B cell (primary cell): ENCODE measurements at regions not wholly inside any gene's neighbourhood (a gene's known extent, or its start where the extent isn't known, plus 50 kb on each side); places are given as distances from the start of the nearest gene placed in this dataset.
"Not testable (repeated sequence)": the region's sequence is repeated elsewhere in the genome, so short reads cannot be mapped to it uniquely, and the experiment has no call there.

ENCODE experiments used
- ATAC-seq: fragments of 200-7000 bp; cut with Tn5 transposase; one replicate; pipeline ENCODE4 v1.10.0; 2021; ENCODE audit warnings: low read depth, mild to moderate bottlenecking, moderate number of reproducible peaks, moderate library complexity
- CTCF ChIA-PET: fragments of 350-600 bp; sonication (Branson Sonifier 250); formaldehyde crosslinking; loops from one replicate; lab custom pipeline; 2021; ENCODE audit warnings: antibody characterized with exemption, inconsistent platforms; lab: Charles Lee
- POLR2A ChIA-PET: fragments of 350-600 bp; sonication (Branson Sonifier 250); formaldehyde crosslinking; loops from one replicate; lab custom pipeline; 2021; ENCODE audit warnings: antibody characterized with exemption; lab: Charles Lee
- DNase-seq: peaks from one replicate; pipeline ENCODE4 v3.0.0; 2013
- H2AFZ ChIP-seq: 2 replicates; pipeline ENCODE4 v1.6.1; 2012; ENCODE audit warnings: mild to moderate bottlenecking, low read depth, low read length; ENCODE audit not compliant: insufficient read depth, poor library complexity, severe bottlenecking
- H3K27ac ChIP-seq, 2 donors: 1 replicate in 1 of 2; 2 replicates in 1 of 2; pipeline ENCODE4 v1.5.1; 2012 to 2013; ENCODE audit warnings: low read length in 2 of 2, mild to moderate bottlenecking in 2 of 2, moderate library complexity in 1 of 2
- H3K27me3 ChIP-seq, 4 experiments: fragments of 200-600 bp in 1 of 4; sonication (generic) in 1 of 4; replicated peaks in 1 of 4; 1 replicate in 2 of 4; 2 replicates in 2 of 4; pipeline versions ENCODE4 v1.6.1 to v1.7.0; 2013 to 2016; ENCODE audit warnings: low read length in 3 of 4, mild to moderate bottlenecking in 2 of 4, mixed read lengths in 1 of 4, moderate library complexity in 1 of 4; ENCODE audit not compliant: insufficient read depth in 4 of 4, control insufficient read depth in 3 of 4; ENCODE audit errors: control extremely low read depth in 1 of 4
- H3K36me3 ChIP-seq, 2 experiments: replicated peaks in 1 of 2; 1 replicate in 1 of 2; 2 replicates in 1 of 2; pipeline versions ENCODE4 v1.6.1 to v1.7.1; 2013; ENCODE audit warnings: low read length in 1 of 2; ENCODE audit not compliant: insufficient read depth in 2 of 2, control insufficient read depth in 1 of 2; ENCODE audit errors: control extremely low read depth in 1 of 2, extremely low read depth in 1 of 2
- H3K4me1 ChIP-seq, 2 donors: fragments of 200-600 bp in 1 of 2; sonication (generic) in 1 of 2; 1 replicate in 1 of 2; 2 replicates in 1 of 2; pipeline versions ENCODE4 v1.5.1 to v1.6.1; 2013 to 2017; ENCODE audit warnings: low read length in 2 of 2; ENCODE audit not compliant: control insufficient read depth in 2 of 2, insufficient read depth in 2 of 2
- H3K4me2 ChIP-seq: replicated peaks from 2 replicates; pipeline ENCODE3; 2012; ENCODE audit warnings: mild to moderate bottlenecking, low read depth, low read length; ENCODE audit not compliant: poor library complexity, severe bottlenecking
- H3K4me3 ChIP-seq, 5 experiments: fragments of 200-600 bp in 1 of 5; sonication (generic) in 1 of 5; 1 replicate in 3 of 5; 2 replicates in 2 of 5; pipeline versions ENCODE4 v1.5.1 to v1.7.0; 2011 to 2016; ENCODE audit warnings: low read length in 4 of 5, mild to moderate bottlenecking in 4 of 5, low read depth in 2 of 5, control low read depth in 1 of 5, moderate library complexity in 1 of 5; ENCODE audit not compliant: insufficient read depth in 1 of 5; ENCODE audit errors: control extremely low read depth in 1 of 5, extremely low read depth in 1 of 5
- H3K79me2 ChIP-seq: fragments of 200-600 bp; sonication (generic); one replicate; pipeline ENCODE4 v1.6.0; 2016; ENCODE audit warnings: low read length; ENCODE audit not compliant: control insufficient read depth, insufficient read depth
- H3K9ac ChIP-seq: fragments of 200-600 bp; sonication (generic); 2 replicates; pipeline ENCODE4 v1.6.1; 2017; ENCODE audit warnings: mild to moderate bottlenecking, low read length, moderate library complexity
- H3K9me3 ChIP-seq, 3 donors: one replicate each; pipeline versions ENCODE4 v1.6.1 to v1.7.1; 2013; ENCODE audit warnings: low read length in 2 of 3; ENCODE audit not compliant: control insufficient read depth in 2 of 3, insufficient read depth in 1 of 3; ENCODE audit errors: control extremely low read depth in 1 of 3
- H4K20me1 ChIP-seq: 2 replicates; pipeline ENCODE4 v1.6.0; 2012; ENCODE audit warnings: mild to moderate bottlenecking, low read length; ENCODE audit not compliant: insufficient read depth, control insufficient read depth, poor library complexity, severe bottlenecking
- H3K27ac Mint-ChIP-seq: one replicate; pipeline ENCODE4 v1.8.0; 2021; ENCODE audit warnings: mixed read lengths
- H3K27me3 Mint-ChIP-seq: one replicate; pipeline ENCODE4 v1.8.0; 2021; ENCODE audit warnings: mixed read lengths
- H3K4me1 Mint-ChIP-seq: one replicate; pipeline ENCODE4 v1.8.0; 2021; ENCODE audit warnings: mixed read lengths
- H3K4me3 Mint-ChIP-seq: one replicate; pipeline ENCODE4 v1.8.0; 2021; ENCODE audit warnings: mixed read lengths
- H3K9me3 Mint-ChIP-seq: one replicate; pipeline ENCODE4 v1.8.0; 2022; ENCODE audit warnings: mixed read lengths; ENCODE audit not compliant: insufficient read depth
- EZH2 ChIP-seq: IDR thresholded peaks from 2 replicates; pipeline ENCODE4 v1.6.1; 2012; ENCODE audit warnings: borderline replicate concordance, low read depth, mild to moderate bottlenecking, moderate library complexity, low read length; ENCODE audit not compliant: insufficient read depth, poor library complexity, severe bottlenecking
- WGBS: methylation state at CpG from one replicate; pipeline ENCODE4 v1.1.5; 2013; ENCODE audit warnings: missing lambda C conversion rate; ENCODE audit not compliant: insufficient coverage; 5-methylcytosine and 5-hydroxymethylcytosine counted together
- intact Hi-C: fragments of 100-400 bp; cut with micrococcal nuclease; formaldehyde crosslinking; loops from one replicate; pipeline ENCODE4 v1.10.0; 2022
- TF ChIP-seq, protein P1 (sequence below): fragments of 200-600 bp; IDR thresholded peaks from one replicate; pipeline ENCODE4 v1.8.0; 2022; ENCODE audit warnings: antibody characterized with exemption, mild to moderate bottlenecking

DNA sequence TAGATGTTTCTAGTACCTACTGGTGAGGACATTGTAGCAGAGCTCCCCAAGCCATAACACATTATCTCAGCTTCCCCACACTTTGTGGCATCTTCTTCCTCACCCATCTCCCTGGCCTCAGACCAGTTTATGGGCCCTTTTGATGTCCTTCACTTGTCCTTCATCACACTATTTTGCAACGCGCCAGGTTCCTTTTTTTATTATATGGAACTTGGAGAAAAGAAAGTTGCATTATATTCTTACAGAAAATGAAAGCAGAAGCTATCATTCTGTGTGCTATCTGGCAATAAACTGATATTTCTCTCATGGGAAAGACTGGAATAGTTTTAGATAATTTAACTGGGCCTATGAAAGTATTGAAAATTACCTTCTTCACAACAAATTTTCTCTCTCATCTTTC, 196.9 kb upstream of the ETV3 start:
- Histone ChIP-seq H3K27me3 (peaks cover 0 to 4% (median 2%) of the 10 kb centered on the region in 4 experiments), H3K36me3 (no peaks in the 10 kb centered on the region), H3K4me3 (no peak overlapping the region), H3K9ac (no peak overlapping the region), H3K9me3 (no peaks in the 10 kb centered on the region), H4K20me1 (no peaks in the 10 kb centered on the region), H3K4me2 (no peak overlapping the region), H2AFZ (no peak overlapping the region), H3K27ac (no peak overlapping the region), H3K79me2 (no peaks in the 10 kb centered on the region), H3K4me1 (no peaks in the 10 kb centered on the region)
- H3K4me3 Mint-ChIP-seq = no peak overlapping the region
- H3K9me3 Mint-ChIP-seq = no peaks in the 10 kb centered on the region
- TF ChIP-seq, protein P1, sequence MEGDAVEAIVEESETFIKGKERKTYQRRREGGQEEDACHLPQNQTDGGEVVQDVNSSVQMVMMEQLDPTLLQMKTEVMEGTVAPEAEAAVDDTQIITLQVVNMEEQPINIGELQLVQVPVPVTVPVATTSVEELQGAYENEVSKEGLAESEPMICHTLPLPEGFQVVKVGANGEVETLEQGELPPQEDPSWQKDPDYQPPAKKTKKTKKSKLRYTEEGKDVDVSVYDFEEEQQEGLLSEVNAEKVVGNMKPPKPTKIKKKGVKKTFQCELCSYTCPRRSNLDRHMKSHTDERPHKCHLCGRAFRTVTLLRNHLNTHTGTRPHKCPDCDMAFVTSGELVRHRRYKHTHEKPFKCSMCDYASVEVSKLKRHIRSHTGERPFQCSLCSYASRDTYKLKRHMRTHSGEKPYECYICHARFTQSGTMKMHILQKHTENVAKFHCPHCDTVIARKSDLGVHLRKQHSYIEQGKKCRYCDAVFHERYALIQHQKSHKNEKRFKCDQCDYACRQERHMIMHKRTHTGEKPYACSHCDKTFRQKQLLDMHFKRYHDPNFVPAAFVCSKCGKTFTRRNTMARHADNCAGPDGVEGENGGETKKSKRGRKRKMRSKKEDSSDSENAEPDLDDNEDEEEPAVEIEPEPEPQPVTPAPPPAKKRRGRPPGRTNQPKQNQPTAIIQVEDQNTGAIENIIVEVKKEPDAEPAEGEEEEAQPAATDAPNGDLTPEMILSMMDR = no peak
- TF ChIP-seq EZH2 = no peak
- DNase-seq (no peak), ATAC-seq (no peak)
- ChIA-PET POLR2A (no interaction called here), CTCF (no interaction called here)
- WGBS = no CpG with 5 or more reads among the region's 2 CpGs
- H3K4me1 Mint-ChIP-seq = no peaks in the 10 kb centered on the region
- intact Hi-C loops = no loop called here
- H3K27ac Mint-ChIP-seq = no peak overlapping the region
- peaks cover 39% of the 10 kb centered on the region for H3K27me3 Mint-ChIP-seq

DNA sequence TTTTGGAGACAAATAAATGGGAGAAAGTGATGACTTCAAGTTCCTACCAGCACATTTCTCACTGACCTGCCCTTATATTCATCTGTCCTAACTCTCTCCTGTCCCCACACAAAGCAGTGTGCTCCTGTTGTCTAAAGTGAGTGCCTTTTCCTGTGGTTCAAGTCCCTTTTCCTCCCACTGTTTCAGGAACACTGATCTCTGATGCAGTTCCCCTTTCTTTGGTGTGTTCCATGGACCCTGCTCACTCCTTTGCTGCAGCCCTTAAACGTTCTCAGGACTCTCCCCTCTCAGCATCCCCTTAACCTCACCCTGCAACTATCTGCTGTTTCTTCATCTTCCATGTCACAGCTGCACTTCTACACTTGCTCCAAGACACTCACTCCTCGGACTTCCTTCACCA, 195.8 kb upstream of the ETV3 start:
- H3K4me1 Mint-ChIP-seq = no peaks in the 10 kb centered on the region
- CTCF ChIA-PET = no interaction called here

DNA sequence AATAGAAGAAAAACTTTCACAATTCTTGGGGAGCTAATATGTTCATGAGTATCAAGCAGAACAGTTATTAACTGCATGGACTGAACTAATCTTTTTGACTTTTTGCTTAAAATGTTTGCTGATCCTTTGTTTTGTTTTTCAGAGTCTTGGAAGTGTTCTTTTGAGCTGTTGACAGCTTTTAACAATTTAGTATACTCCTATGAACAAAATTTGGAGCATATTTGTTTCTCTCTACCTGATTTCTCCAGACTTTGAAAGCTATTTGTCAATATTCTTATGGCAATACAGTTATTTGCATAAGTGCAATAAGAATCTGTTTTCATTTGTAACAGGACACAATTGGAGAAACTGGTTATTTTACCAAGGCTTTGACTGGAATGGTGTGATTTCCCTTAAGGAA, 192.0 kb upstream of the ETV3 start:
- H2AFZ ChIP-seq, H3K27ac Mint-ChIP-seq, intact Hi-C loops, H3K4me3 Mint-ChIP-seq, H3K4me1 ChIP-seq, ATAC-seq, H3K4me3 ChIP-seq, CTCF ChIA-PET, H3K27ac ChIP-seq, H3K9me3 ChIP-seq, H3K36me3 ChIP-seq, H3K79me2 ChIP-seq, H3K4me2 ChIP-seq, H3K4me1 Mint-ChIP-seq, H4K20me1 ChIP-seq, H3K9me3 Mint-ChIP-seq, H3K9ac ChIP-seq, POLR2A ChIA-PET, DNase-seq: not testable (repeated sequence)
- H3K27me3 Mint-ChIP-seq = peaks cover 35% of the 10 kb centered on the region
- peaks cover 0 to 10% (median 4%) of the 10 kb centered on the region in 4 experiments for H3K27me3 ChIP-seq

More for the DNA sequence above, 195.8 kb upstream of the ETV3 start:
- 41% methylated on average over 2 of the region's 2 CpGs for WGBS
- Histone ChIP-seq H3K4me3 (no peak overlapping the region), H3K27ac (no peak overlapping the region), H3K4me1 (no peaks in the 10 kb centered on the region), H4K20me1 (no peaks in the 10 kb centered on the region), H2AFZ (no peak overlapping the region), H3K79me2 (no peaks in the 10 kb centered on the region), H3K9me3 (no peaks in the 10 kb centered on the region), H3K27me3 (peaks cover 0 to 4% (median 2%) of the 10 kb centered on the region in 4 experiments), H3K9ac (no peak overlapping the region), H3K36me3 (no peaks in the 10 kb centered on the region), H3K4me2 (no peak overlapping the region)
- H3K27ac Mint-ChIP-seq = no peak overlapping the region
- POLR2A ChIA-PET = no interaction called here
- intact Hi-C loops = no loop called here
- no peak for DNase-seq
- peaks cover 32% of the 10 kb centered on the region for H3K27me3 Mint-ChIP-seq
- ATAC-seq = no peak
- no peak overlapping the region for H3K4me3 Mint-ChIP-seq
- TF ChIP-seq EZH2 = no peak
- TF ChIP-seq, protein P1 = no peak
- no peaks in the 10 kb centered on the region for H3K9me3 Mint-ChIP-seq
